Panc1 (cell line): ENCODE measurements at regions not wholly inside any gene's neighbourhood (a gene's known extent, or its start where the extent isn't known, plus 50 kb on each side); places are given as distances from the start of the nearest gene placed in this dataset.

Experiments
- ATAC-seq: fragments of 200-7000 bp; cut with Tn5 transposase; 2 replicates; pipeline ENCODE4 v1.9.1; 2020; ENCODE audit warnings: mild to moderate bottlenecking, moderate library complexity
- BruUV-seq: library from RNA; stranded (reverse); fragments of 400-500 nt; replicated peaks from 2 replicates; lab custom pipeline; 2021; lab: Mats Ljungman, UMichigan
- CTCF ChIA-PET: fragments of 300-600 bp; sonication (Branson Sonifier 250); formaldehyde crosslinking; loops from one replicate; lab custom pipeline; 2022; ENCODE audit warnings: antibody characterized with exemption; lab: Charles Lee
- POLR2A ChIA-PET: fragments of 300-600 bp; sonication (Branson Sonifier 250); formaldehyde crosslinking; loops from one replicate; lab custom pipeline; 2022; ENCODE audit warnings: antibody characterized with exemption; lab: Charles Lee
- DNase-seq: peaks from one replicate; pipeline ENCODE4 v3.0.0-alpha.2; 2010; ENCODE audit warnings: low read depth, low spot score
- H3K27ac ChIP-seq: 2 replicates; pipeline ENCODE4 v1.5.1; 2011; ENCODE audit warnings: mild to moderate bottlenecking, low read length, inconsistent platforms
- H3K27me3 ChIP-seq: fragments of 200-500 bp; sonication (Bioruptor generic); 2 replicates; pipeline ENCODE4 v1.6.0; 2014; ENCODE audit warnings: low read length, inconsistent platforms; ENCODE audit not compliant: control insufficient read depth, insufficient read depth
- H3K36me3 ChIP-seq: fragments of 200-500 bp; sonication (Bioruptor generic); 2 replicates; pipeline ENCODE4 v1.5.1; 2014; ENCODE audit warnings: inconsistent platforms, mild to moderate bottlenecking, low read length, moderate library complexity; ENCODE audit not compliant: control insufficient read depth, insufficient read depth
- H3K4me1 ChIP-seq: 2 replicates; pipeline ENCODE4 v1.5.1; 2011; ENCODE audit warnings: inconsistent platforms, mild to moderate bottlenecking, low read length, moderate library complexity; ENCODE audit not compliant: control insufficient read depth, insufficient read depth
- H3K4me3 ChIP-seq, 2 experiments: 2 replicates each; pipeline ENCODE4 v1.5.1; 2011 to 2012; ENCODE audit warnings: low read depth in 2 of 2, low read length in 2 of 2, mild to moderate bottlenecking in 2 of 2, inconsistent platforms in 1 of 2, moderate library complexity in 1 of 2
- H3K9me3 ChIP-seq: fragments of 200-500 bp; sonication (Bioruptor generic); 2 replicates; pipeline ENCODE4 v1.5.1; 2014; ENCODE audit warnings: low read depth, mild to moderate bottlenecking, inconsistent platforms, low read length, moderate library complexity; ENCODE audit not compliant: control insufficient read depth, insufficient read depth
- CTCF ChIP-seq: fragments of 450-650 bp; IDR thresholded peaks from 2 replicates; pipeline ENCODE4 v1.5.1; 2017; ENCODE audit warnings: mild to moderate bottlenecking
- POLR2AphosphoS5 ChIP-seq: IDR thresholded peaks from 2 replicates; pipeline ENCODE4 v1.6.1; 2012; ENCODE audit warnings: mild to moderate bottlenecking, low read depth, low read length, moderate library complexity
- REST ChIP-seq, 2 experiments: IDR thresholded peaks; 2 replicates each; pipeline ENCODE4 v1.6.1; 2011 to 2012; ENCODE audit warnings: low read depth in 2 of 2, control low read depth in 1 of 2, low read length in 1 of 2, mild to moderate bottlenecking in 1 of 2, moderate library complexity in 1 of 2; ENCODE audit not compliant: insufficient read depth in 1 of 2
- SIN3A ChIP-seq: IDR thresholded peaks from 2 replicates; pipeline ENCODE4 v1.6.1; 2012; ENCODE audit warnings: low read depth, mild to moderate bottlenecking, low read length, moderate library complexity, borderline replicate concordance; ENCODE audit not compliant: insufficient read depth
- TCF7L2 ChIP-seq: IDR thresholded peaks from 2 replicates; pipeline ENCODE4 v1.6.1; 2011; ENCODE audit warnings: mild to moderate bottlenecking, low read depth, low read length, inconsistent platforms
- in situ Hi-C: cut with HindIII; loops from 2 replicates; pipeline ENCODE4 v1.10.0; 2016; ENCODE audit warnings: low sequenced_read_pairs, low pct_unique_long_range_greater_than_20kb
- intact Hi-C: fragments of 100-400 bp; cut with micrococcal nuclease; formaldehyde crosslinking; loops from one replicate; pipeline ENCODE4 v1.10.0; 2022; ENCODE audit not compliant: unreplicated experiment

DNA sequence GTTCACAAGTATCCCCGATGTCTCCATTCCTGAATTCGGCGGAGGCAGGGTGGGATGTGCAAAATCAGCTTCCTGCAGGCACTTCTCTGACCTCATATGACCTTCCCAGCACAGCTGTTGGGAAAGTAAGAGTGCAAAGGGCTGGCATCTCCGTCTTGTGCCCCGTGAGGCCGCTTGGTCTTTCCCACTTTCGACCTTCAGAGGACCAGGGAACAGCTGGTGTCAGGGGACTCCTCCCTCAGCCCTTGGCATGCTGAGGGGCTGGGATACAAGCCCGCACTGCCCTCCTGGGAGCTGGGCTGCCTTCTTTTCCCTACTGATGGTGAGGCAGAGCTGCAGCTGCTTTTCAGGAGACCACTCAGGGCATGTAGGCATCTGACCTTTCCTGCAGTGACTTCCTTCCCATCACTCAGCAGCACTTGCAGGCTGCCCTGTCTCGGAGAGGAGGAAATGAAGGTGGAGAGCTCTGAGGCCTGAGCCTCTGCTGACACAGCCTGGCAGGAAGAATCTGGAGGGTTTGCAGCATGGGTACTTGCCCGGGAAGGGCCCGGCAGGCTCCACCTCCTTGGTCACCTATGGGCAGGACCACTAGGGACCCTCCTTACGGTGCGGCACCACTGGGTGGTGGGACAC, 277.2 kb upstream of the HS6ST1 start:
- Histone ChIP-seq H3K4me1 (no peaks in the 10 kb centered on the region), H3K36me3 (no peaks in the 10 kb centered on the region), H3K27ac (no peak overlapping the region), H3K4me3 (no peak overlapping the region), H3K9me3 (no peaks in the 10 kb centered on the region), H3K27me3 (no peaks in the 10 kb centered on the region)
- ATAC-seq (no peak), DNase-seq (no peak)
- no TSS peak for BruUV-seq
- intact Hi-C loops (no loop called here), in situ Hi-C loops (no loop called here)
- CTCF ChIA-PET, result no interaction called here
- POLR2A ChIA-PET, result no interaction called here
- TF ChIP-seq POLR2AphosphoS5, result no peak
- no peak for TF ChIP-seq REST (IDR thresholded peaks at IDR 0.05; ENCODE audit: insufficient read depth in 1 of 2, low read depth in 2 of 2, low read length in 1 of 2)
- TF ChIP-seq TCF7L2, result no peak
- TF ChIP-seq CTCF, result no peak
- TF ChIP-seq SIN3A, result no peak

- Histone ChIP-seq H3K27ac (no peak overlapping the region), H3K27me3 (no peaks in the 10 kb centered on the region), H3K4me3 (no peak overlapping the region), H3K36me3 (no peaks in the 10 kb centered on the region), H3K4me1 (no peaks in the 10 kb centered on the region), H3K9me3 (no peaks in the 10 kb centered on the region)
- no peak for TF ChIP-seq REST (IDR thresholded peaks at IDR 0.05; ENCODE audit: insufficient read depth in 1 of 2, low read depth in 2 of 2, low read length in 1 of 2)
- TF ChIP-seq SIN3A, result no peak
- no peak for TF ChIP-seq POLR2AphosphoS5
- no peak for TF ChIP-seq TCF7L2
- TF ChIP-seq CTCF, result no peak
- ChIA-PET POLR2A (no interaction called here), CTCF (no interaction called here)
- intact Hi-C loops, result no loop called here
- no TSS peak for BruUV-seq
- DNase-seq, result no peak
- in situ Hi-C loops, result no loop called here
- ATAC-seq, result no peak
These were observed 277.9 kb upstream of the HS6ST1 start for GRCh38 chr2:128596396-128597120.
